ENCODE measurements at regions not wholly inside any gene's neighbourhood (a gene's known extent, or its start where the extent isn't known, plus 50 kb on each side); places are given as distances from the start of the nearest gene placed in this dataset.

- TF ChIP-seq TAF1 (IDR thresholded peaks at IDR 0.05; ENCODE audit: low read depth, low read length) (no peak), POLR2A (IDR thresholded peaks at IDR 0.05; ENCODE audit: low read depth, low read length) (no peak), POLR2AphosphoS5 (IDR thresholded peaks at IDR 0.05; ENCODE audit: low read depth, low read length) (no peak), SPI1 (IDR thresholded peaks at IDR 0.05; ENCODE audit: low read depth, low read length) (no peak)
Observed at GRCh38 chr13:56736966-56737365, 403.8 kb upstream of the PRR20A start.
